Esophagus muscularis mucosa (tissue), 4 donors: ENCODE measurements at regions not wholly inside any gene's neighbourhood (a gene's known extent, or its start where the extent isn't known, plus 50 kb on each side); places are given as distances from the start of the nearest gene placed in this dataset.

Experiments
- DNase-seq: peaks from one replicate; pipeline ENCODE4 v3.0.0-alpha.2; 2017; ENCODE audit errors: extremely low spot score
- H3K27ac ChIP-seq, 4 donors: fragments of 200-600 bp; sonication (generic); replicated peaks in 1 of 4; 1 replicate in 3 of 4; 2 replicates in 1 of 4; pipeline ENCODE4 v1.5.1; 2016 to 2019; ENCODE audit warnings: mild to moderate bottlenecking in 1 of 4
- H3K27me3 ChIP-seq, 4 donors: fragments of 200-600 bp; sonication (generic); one replicate each; pipeline versions ENCODE4 v1.5.1 to v1.6.0; 2016 to 2019
- H3K36me3 ChIP-seq, 4 donors: fragments of 200-600 bp; sonication (generic); one replicate each; pipeline ENCODE4 v1.5.1; 2016 to 2019
- H3K4me1 ChIP-seq, 4 donors: fragments of 200-600 bp; sonication (generic); one replicate each; pipeline ENCODE4 v1.5.1; 2016 to 2019
- H3K4me3 ChIP-seq, 4 donors: fragments of 200-600 bp; sonication (generic); 1 replicate in 2 of 4; 2 replicates in 2 of 4; pipeline ENCODE4 v1.5.1; 2016 to 2019; ENCODE audit warnings: mild to moderate bottlenecking in 4 of 4, moderate library complexity in 1 of 4
- H3K9me3 ChIP-seq, 4 donors: fragments of 200-600 bp; sonication (generic); 1 replicate in 3 of 4; 2 replicates in 1 of 4; pipeline ENCODE4 v1.5.1; 2016 to 2019
- EP300 ChIP-seq: sonication (generic); formaldehyde crosslinking; IDR thresholded peaks from one replicate; pipeline ENCODE4 v1.6.1; 2017; ENCODE audit warnings: antibody characterized with exemption
- POLR2A ChIP-seq: fragments of 450-650 bp; IDR thresholded peaks from one replicate; pipeline ENCODE4 v1.6.1; 2017; ENCODE audit warnings: antibody characterized with exemption, moderate library complexity, mild to moderate bottlenecking, low read depth
- POLR2AphosphoS5 ChIP-seq, 2 donors: sonication (generic); formaldehyde crosslinking; IDR thresholded peaks; one replicate each; pipeline ENCODE4 v1.6.1; 2017; ENCODE audit warnings: antibody characterized with exemption in 2 of 2
- WGBS: methylation state at CpG from one replicate; pipeline ENCODE4 v1.1.5; 2018; 5-methylcytosine and 5-hydroxymethylcytosine counted together
- intact Hi-C: fragments of 100-400 bp; cut with DNase I; formaldehyde crosslinking; loops from one replicate; pipeline ENCODE4 v1.15.1; 2023
- TF ChIP-seq, protein P1 (sequence below), 3 experiments: fragments of 200-600 bp in 2 of 3; fragments of 450-650 bp in 1 of 3; sonication (generic) in 2 of 3; IDR thresholded peaks; one replicate each; pipeline ENCODE4 v1.5.1; 2017 to 2019; ENCODE audit warnings: antibody characterized with exemption in 3 of 3, mild to moderate bottlenecking in 2 of 3, moderate library complexity in 1 of 3

DNA sequence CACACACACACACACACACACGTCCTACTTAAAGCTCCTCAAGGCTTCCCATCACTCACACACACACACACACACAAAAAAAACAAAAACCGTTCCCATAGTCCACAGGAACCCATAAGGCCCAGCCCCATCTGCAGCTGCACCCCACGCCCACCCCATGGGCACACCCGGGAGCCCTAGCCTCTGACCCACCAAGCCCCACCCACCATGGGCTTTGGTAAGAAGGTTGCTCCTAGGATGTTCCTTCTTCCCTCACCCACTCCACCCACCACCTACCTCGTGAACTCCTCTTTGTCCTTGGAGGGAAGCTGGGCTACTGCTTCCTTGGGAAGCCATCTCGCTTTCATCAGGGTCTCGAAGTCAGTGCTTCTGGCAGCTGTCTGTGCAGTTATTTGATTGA lies 115.1 kb downstream of the TPRA1 start:
- no peak for DNase-seq
- H3K4me3 ChIP-seq = no peak overlapping the region
- TF ChIP-seq POLR2A (no peak), POLR2AphosphoS5 (IDR thresholded peaks at IDR 0.05) (no peak), EP300 (no peak)
- TF ChIP-seq, protein P1, sequence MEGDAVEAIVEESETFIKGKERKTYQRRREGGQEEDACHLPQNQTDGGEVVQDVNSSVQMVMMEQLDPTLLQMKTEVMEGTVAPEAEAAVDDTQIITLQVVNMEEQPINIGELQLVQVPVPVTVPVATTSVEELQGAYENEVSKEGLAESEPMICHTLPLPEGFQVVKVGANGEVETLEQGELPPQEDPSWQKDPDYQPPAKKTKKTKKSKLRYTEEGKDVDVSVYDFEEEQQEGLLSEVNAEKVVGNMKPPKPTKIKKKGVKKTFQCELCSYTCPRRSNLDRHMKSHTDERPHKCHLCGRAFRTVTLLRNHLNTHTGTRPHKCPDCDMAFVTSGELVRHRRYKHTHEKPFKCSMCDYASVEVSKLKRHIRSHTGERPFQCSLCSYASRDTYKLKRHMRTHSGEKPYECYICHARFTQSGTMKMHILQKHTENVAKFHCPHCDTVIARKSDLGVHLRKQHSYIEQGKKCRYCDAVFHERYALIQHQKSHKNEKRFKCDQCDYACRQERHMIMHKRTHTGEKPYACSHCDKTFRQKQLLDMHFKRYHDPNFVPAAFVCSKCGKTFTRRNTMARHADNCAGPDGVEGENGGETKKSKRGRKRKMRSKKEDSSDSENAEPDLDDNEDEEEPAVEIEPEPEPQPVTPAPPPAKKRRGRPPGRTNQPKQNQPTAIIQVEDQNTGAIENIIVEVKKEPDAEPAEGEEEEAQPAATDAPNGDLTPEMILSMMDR (IDR thresholded peaks at IDR 0.05) = no peak
- H3K4me1 ChIP-seq = no peaks in the 10 kb centered on the region
- WGBS = 78% methylated on average over 7 of the region's 7 CpGs
- no peaks in the 10 kb centered on the region for H3K9me3 ChIP-seq
- no peaks in the 10 kb centered on the region for H3K36me3 ChIP-seq
- H3K27me3 ChIP-seq = peaks cover 0 to 21% (median 0%) of the 10 kb centered on the region in 4 donors
- H3K27ac ChIP-seq = no peak overlapping the region
- intact Hi-C loops = no loop called here

DNA sequence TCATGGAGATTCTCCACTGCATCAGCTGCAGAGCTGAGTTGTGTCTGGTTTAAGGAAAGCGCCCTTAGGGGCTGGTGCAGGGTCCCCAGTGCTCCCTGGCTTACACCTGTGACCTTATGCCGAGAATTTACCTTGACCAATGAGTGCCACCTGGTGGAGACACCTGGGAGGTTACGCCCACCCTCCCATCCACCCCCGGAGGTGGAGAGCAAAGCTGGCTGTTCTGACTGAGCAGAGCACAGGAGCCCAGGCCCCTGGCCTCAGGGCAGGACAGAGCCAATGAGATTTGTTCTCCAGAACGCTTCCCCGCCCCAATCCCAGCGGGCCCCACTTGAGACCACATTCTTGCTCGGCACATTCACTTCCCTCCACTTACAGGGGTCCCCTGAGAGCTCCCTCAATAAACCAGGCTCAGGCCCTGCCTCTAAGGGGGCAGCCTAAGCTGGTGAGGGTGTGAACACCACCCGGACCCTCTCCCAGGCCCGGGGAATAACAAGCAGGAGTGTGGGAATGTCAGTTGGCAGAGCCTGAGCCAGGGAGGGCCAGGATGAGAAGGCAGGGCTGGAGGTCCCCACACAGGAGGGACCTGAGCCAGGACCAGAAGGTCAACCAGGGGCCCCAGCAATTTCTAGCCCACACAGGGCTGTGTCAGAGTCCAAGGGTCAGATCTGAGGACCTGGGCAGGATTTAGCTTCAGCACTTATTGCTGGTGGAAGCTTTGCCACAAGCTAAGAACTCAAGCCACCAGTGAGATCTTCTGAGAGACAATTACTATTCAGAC lies 117.1 kb downstream of the TPRA1 start:
- peaks cover 0 to under 1% (median 0%) of the 10 kb centered on the region in 4 donors for H3K9me3 ChIP-seq
- no peaks in the 10 kb centered on the region for H3K4me1 ChIP-seq
- DNase-seq = no peak
- no peak for TF ChIP-seq POLR2A
- TF ChIP-seq, protein P1 (IDR thresholded peaks at IDR 0.05) = no peak
- no peak for TF ChIP-seq EP300
- no peak for TF ChIP-seq POLR2AphosphoS5 (IDR thresholded peaks at IDR 0.05)
- H3K36me3 ChIP-seq = no peaks in the 10 kb centered on the region
- no peak overlapping the region for H3K27ac ChIP-seq
- H3K27me3 ChIP-seq = peaks cover 0 to 24% (median 0%) of the 10 kb centered on the region in 4 donors
- intact Hi-C loops = no loop called here
- H3K4me3 ChIP-seq = no peak overlapping the region
- WGBS = 84% methylated on average over 5 of the region's 10 CpGs

DNA sequence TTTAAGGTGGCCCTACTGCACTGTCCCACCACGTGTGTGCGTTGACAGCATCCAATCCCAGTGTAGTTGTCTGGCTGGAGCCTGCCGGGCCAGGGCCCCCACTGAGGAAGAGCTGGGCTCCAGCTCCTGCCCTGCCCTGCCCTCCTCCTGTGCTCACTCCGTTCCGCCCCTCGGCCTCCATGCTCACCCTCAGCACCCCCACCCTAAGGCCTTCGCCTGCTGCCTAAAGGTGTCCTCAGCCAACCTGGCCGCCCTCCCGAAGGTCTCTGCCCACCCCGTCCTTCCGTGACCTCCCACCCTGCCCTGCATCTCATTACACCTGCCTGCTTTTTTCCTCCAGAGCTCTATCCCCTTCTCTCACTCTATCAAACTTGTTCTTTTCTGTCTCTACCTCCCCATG lies 118.0 kb downstream of the TPRA1 start:
- TF ChIP-seq POLR2AphosphoS5 (IDR thresholded peaks at IDR 0.05) = no peak
- TF ChIP-seq, protein P1 (IDR thresholded peaks at IDR 0.05) = no peak
- no peak for TF ChIP-seq EP300
- TF ChIP-seq POLR2A = no peak
- Histone ChIP-seq H3K4me1 (no peaks in the 10 kb centered on the region), H3K27ac (no peak overlapping the region), H3K9me3 (peaks cover 0 to 7% (median 0%) of the 10 kb centered on the region in 4 donors), H3K27me3 (peaks cover 0 to 31% (median 0%) of the 10 kb centered on the region in 4 donors), H3K36me3 (no peaks in the 10 kb centered on the region), H3K4me3 (no peak overlapping the region)
- WGBS = 74% methylated on average over 11 of the region's 11 CpGs
- intact Hi-C loops = no loop called here
- no peak for DNase-seq

DNA sequence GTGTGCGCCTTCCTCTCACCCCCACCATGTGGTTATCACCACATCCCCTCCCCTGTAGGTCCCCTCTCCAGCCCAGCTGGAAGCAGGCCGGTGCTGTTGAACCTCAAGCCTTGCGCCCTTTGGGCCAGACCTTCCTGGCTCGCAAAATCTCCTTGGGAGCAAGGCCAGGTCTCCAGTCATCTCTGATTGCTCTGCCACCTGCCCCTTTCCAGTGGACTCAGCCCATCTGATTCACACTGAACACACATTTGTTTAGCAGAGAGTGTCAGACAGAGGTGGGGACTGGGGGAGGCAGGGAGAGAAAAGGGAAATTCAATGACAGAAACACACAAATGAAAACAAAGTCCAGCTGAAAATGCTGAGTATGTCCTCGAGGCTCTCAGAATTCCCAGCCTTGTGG lies 119.4 kb downstream of the TPRA1 start:
- Histone ChIP-seq H3K27ac (no peak overlapping the region), H3K36me3 (no peaks in the 10 kb centered on the region), H3K4me3 (no peak overlapping the region), H3K27me3 (peaks cover 0 to 40% (median 0%) of the 10 kb centered on the region in 4 donors), H3K9me3 (peaks cover 0 to 7% (median 0%) of the 10 kb centered on the region in 4 donors), H3K4me1 (no peaks in the 10 kb centered on the region)
- TF ChIP-seq POLR2AphosphoS5 (IDR thresholded peaks at IDR 0.05) (no peak), POLR2A (no peak), EP300 (no peak)
- TF ChIP-seq, protein P1 (IDR thresholded peaks at IDR 0.05) = no peak
- DNase-seq = no peak
- WGBS = 76% methylated on average over 5 of the region's 5 CpGs
- intact Hi-C loops = no loop called here
